ENCODE measurements at regions not wholly inside any gene's neighbourhood (a gene's known extent, or its start where the extent isn't known, plus 50 kb on each side); places are given as distances from the start of the nearest gene placed in this dataset.

DNA sequence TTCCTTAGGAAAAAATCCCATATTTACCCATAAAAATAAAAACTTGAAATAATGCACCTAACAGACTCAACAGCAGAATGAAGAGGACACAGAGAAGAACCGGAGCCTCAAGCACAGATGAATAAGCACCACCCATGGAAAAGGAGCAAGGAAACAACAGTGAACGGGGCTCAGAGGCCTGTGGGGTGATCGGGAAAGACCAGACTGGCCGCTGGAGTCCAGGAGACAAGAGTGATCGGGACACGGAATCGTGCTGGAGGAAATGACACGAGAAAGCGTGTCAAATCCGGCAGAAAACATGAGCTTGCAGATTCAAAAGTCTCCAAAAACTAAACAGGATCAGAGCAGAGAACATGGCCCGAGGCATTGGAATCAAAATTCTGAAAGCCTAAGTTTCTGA lies 448.0 kb upstream of the SALL3 start:
- no peak for TF ChIP-seq EZH2 (IDR thresholded peaks at IDR 0.05; ENCODE audit: insufficient read depth, poor library complexity, severe bottlenecking)
- no peak for TF ChIP-seq EZH2phosphoT487 (IDR thresholded peaks at IDR 0.05; ENCODE audit: insufficient read depth, low read depth)
